HUES64 (cell line): ENCODE measurements at regions not wholly inside any gene's neighbourhood (a gene's known extent, or its start where the extent isn't known, plus 50 kb on each side); places are given as distances from the start of the nearest gene placed in this dataset.

Experiments used
- H3K27ac ChIP-seq: 2 replicates; pipeline ENCODE4 v1.7.0; 2013; ENCODE audit warnings: low read depth, low read length, inconsistent platforms
- H3K27me3 ChIP-seq: 2 replicates; pipeline ENCODE4 v1.6.1; 2013; ENCODE audit warnings: mild to moderate bottlenecking, low read length; ENCODE audit not compliant: insufficient read depth
- H3K36me3 ChIP-seq: 2 replicates; pipeline ENCODE4 v1.6.1; 2013; ENCODE audit warnings: mild to moderate bottlenecking, low read length; ENCODE audit not compliant: insufficient read depth
- H3K4me1 ChIP-seq: 2 replicates; pipeline ENCODE4 v1.6.1; 2013; ENCODE audit warnings: mild to moderate bottlenecking, low read length, moderate library complexity; ENCODE audit not compliant: insufficient read depth
- H3K4me3 ChIP-seq: 2 replicates; pipeline ENCODE4 v1.5.1; 2013; ENCODE audit warnings: mild to moderate bottlenecking, low read length, moderate library complexity
- H3K9ac ChIP-seq: 2 replicates; pipeline ENCODE4 v1.6.1; 2013; ENCODE audit warnings: mild to moderate bottlenecking, low read depth, low read length
- H3K9me3 ChIP-seq: 2 replicates; pipeline ENCODE4 v1.6.1; 2013; ENCODE audit warnings: low read depth, low read length; ENCODE audit not compliant: insufficient read depth
- WGBS: fragments of 150-250, 120-280 bp; methylation state at CpG from one replicate; pipeline ENCODE4 v1.1.7; 2013; ENCODE audit warnings: missing lambda C conversion rate; 5-methylcytosine and 5-hydroxymethylcytosine counted together

GRCh38 chr3:21357241-21357640, 393.8 kb downstream of the ZNF385D start:
- H3K36me3 ChIP-seq: no peaks in the 10 kb centered on the region
- H3K27ac ChIP-seq: no peak overlapping the region
- H3K4me1 ChIP-seq: no peaks in the 10 kb centered on the region
- no peak overlapping the region for H3K9ac ChIP-seq
- no peak overlapping the region for H3K4me3 ChIP-seq
- peaks cover 13% of the 10 kb centered on the region; the same call in 1 of the 2 replicates for H3K9me3 ChIP-seq
- WGBS: 97% methylated on average over 2 of the region's 2 CpGs
- H3K27me3 ChIP-seq: no peaks in the 10 kb centered on the region

DNA sequence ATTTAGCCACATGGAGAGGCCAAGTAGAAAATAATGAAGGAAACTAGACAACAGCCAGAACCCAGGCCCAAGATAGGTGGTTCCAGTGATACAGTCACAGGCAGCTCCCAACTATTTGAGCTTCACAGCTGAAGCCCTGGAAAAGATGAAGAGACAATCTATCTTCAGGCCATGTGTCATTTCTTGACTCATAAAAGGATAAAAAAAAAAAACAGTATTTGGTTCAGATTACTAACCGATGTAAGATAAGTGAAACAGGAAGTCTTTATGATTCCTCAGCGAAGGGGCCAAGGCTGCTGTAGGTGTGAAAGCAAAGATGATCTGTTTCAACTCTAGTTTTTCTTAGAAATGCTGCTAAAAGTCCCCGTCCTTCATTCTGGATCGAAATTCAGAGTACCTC, 394.6 kb downstream of the ZNF385D start:
- peaks cover 10% of the 10 kb centered on the region; the same call in 1 of the 2 replicates for H3K9me3 ChIP-seq
- no peaks in the 10 kb centered on the region for H3K36me3 ChIP-seq
- H3K4me3 ChIP-seq: no peak overlapping the region
- no peaks in the 10 kb centered on the region for H3K4me1 ChIP-seq
- over 99% methylated on average over 3 of the region's 4 CpGs for WGBS
- no peak overlapping the region for H3K9ac ChIP-seq
- H3K27me3 ChIP-seq: no peaks in the 10 kb centered on the region
- no peak overlapping the region for H3K27ac ChIP-seq

DNA sequence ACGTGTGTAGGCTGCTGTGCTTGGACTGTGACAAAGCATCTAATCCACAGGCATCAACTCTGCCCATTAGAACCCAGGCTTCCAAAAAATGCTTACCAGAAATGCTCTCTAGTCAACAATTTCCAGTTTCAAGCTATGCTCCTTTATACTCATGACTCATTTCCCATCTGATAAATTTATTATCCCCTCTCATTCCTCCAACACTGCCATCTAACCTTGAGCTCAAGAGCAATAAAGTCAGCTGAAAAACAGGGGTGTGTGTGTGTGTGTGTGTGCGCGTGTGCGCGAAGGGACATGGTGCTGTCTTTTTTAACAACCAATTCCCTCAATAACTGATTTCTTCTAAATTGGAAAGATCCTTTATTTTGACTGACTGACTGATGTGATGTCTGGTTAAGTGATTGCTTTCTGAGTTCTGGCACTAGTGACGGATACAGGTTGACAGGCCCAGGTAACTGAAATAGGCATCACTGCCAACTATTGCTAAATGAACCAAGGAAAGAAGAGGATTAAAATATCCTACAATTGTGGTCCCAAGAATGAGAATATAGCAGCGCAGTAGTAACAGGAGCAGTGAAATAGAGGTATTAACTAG, 405.5 kb downstream of the ZNF385D start:
- Histone ChIP-seq H3K36me3 (no peaks in the 10 kb centered on the region), H3K9ac (no peak overlapping the region), H3K4me1 (no peaks in the 10 kb centered on the region), H3K27me3 (no peaks in the 10 kb centered on the region), H3K9me3 (0 out of 2 replicates have a peak, but pooled peaks cover 2% of the 10 kb centered on the region), H3K4me3 (no peak overlapping the region), H3K27ac (no peak overlapping the region)
- WGBS: 87% methylated on average over 2 of the region's 7 CpGs

DNA sequence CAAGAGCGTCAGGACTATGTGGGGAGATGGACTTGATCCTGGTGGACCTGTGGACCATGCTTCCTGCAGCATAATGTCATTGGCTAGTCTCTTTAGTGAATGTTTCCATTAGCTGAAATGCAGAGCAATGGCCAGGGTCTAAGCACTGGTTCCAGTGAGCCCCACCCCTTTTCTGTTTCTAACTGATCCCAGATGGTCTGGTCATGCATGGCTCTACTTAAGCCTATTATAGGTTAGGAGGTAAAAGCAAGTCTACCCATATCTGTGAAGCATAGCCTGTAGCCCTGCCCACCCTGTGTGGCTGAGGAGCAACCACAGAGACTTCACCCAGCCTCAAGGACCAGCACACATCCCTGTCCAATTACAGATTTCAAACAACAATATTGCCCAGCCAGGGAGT, 419.2 kb downstream of the ZNF385D start:
- Histone ChIP-seq H3K9ac (no peak overlapping the region), H3K27me3 (no peaks in the 10 kb centered on the region), H3K4me3 (no peak overlapping the region), H3K9me3 (no peaks in the 10 kb centered on the region), H3K27ac (no peak overlapping the region), H3K36me3 (no peaks in the 10 kb centered on the region), H3K4me1 (no peaks in the 10 kb centered on the region)
- WGBS: 89% methylated on average over 1 of the region's 1 CpG

DNA sequence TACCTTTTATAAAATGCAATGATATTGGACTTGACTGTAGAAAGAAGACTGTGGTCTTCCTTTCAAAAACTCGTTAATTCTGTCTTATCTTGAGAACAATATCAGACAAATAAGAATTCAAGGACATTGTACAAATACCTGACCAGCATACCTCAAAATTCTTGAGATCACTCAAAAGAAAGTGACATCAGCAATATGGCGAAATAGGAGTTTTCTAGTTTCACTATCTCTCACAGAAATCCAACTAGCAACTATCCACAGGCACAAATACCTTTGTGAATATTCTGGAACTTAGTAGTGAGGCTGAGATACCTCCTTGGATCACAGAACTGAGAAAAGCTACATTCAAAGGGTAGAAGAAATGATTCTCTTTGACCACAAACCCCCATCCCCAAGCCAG, 419.7 kb downstream of the ZNF385D start:
- Histone ChIP-seq H3K9me3 (no peaks in the 10 kb centered on the region), H3K4me3 (no peak overlapping the region), H3K27ac (no peak overlapping the region), H3K36me3 (no peaks in the 10 kb centered on the region), H3K9ac (no peak overlapping the region), H3K4me1 (no peaks in the 10 kb centered on the region), H3K27me3 (no peaks in the 10 kb centered on the region)
- 72% methylated on average over 2 of the region's 2 CpGs for WGBS

- WGBS: 95% methylated on average over 2 of the region's 2 CpGs
- H3K36me3 ChIP-seq: no peaks in the 10 kb centered on the region
- no peak overlapping the region for H3K27ac ChIP-seq
- H3K4me1 ChIP-seq: no peaks in the 10 kb centered on the region
- H3K9me3 ChIP-seq: no peaks in the 10 kb centered on the region
- no peak overlapping the region for H3K9ac ChIP-seq
- no peak overlapping the region for H3K4me3 ChIP-seq
- H3K27me3 ChIP-seq: no peaks in the 10 kb centered on the region
Measured at GRCh38 chr3:21330293-21330692, 420.7 kb downstream of the ZNF385D start.

- H3K9me3 ChIP-seq: no peaks in the 10 kb centered on the region
- no peaks in the 10 kb centered on the region for H3K4me1 ChIP-seq
- 93% methylated on average over 9 of the region's 11 CpGs for WGBS
- H3K27me3 ChIP-seq: no peaks in the 10 kb centered on the region
- no peak overlapping the region for H3K27ac ChIP-seq
- no peaks in the 10 kb centered on the region for H3K36me3 ChIP-seq
- no peak overlapping the region for H3K4me3 ChIP-seq
- H3K9ac ChIP-seq: no peak overlapping the region
Measured at GRCh38 chr3:21328711-21329390, 422.2 kb downstream of the ZNF385D start.

DNA sequence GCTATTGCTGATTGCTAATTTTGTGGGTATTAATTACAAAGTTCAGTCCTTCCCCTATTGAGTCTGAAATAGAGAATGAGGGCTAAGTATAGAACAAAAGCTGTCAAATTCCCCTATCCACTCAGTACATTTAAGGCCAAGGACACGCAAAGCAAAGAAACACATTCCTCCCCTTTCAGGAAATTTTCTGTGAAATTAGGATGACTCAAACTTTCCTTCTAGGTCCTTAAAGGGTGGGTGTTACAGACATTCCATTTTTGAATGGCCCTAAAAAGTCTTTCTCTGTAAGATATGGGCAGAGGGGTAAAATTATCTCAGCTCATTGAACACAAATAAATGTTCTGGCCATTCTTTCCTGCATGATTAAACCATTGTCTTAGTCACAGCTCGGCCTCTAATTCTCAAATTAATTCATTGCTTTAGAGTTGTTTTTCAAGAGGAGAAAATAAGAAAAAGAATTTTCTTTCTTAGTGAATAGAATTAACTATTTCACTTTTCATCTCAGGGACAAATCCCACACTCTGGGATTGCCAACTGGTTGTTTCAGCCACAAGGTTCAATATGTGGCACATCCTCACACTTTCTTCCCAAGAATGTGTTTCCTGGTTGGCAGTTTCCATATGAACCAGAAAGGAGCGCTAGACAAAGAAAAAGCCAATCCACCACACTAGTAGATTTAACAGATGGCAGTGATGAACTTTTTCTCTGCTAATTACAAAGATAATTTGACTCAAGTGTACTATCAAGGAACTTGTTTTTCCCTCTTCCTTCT, 424.1 kb downstream of the ZNF385D start:
- WGBS: 92% methylated on average over 2 of the region's 3 CpGs
- H3K27me3 ChIP-seq: no peaks in the 10 kb centered on the region
- H3K27ac ChIP-seq: no peak overlapping the region
- no peaks in the 10 kb centered on the region for H3K9me3 ChIP-seq
- no peak overlapping the region for H3K9ac ChIP-seq
- no peaks in the 10 kb centered on the region for H3K4me1 ChIP-seq
- no peaks in the 10 kb centered on the region for H3K36me3 ChIP-seq
- no peak overlapping the region for H3K4me3 ChIP-seq

DNA sequence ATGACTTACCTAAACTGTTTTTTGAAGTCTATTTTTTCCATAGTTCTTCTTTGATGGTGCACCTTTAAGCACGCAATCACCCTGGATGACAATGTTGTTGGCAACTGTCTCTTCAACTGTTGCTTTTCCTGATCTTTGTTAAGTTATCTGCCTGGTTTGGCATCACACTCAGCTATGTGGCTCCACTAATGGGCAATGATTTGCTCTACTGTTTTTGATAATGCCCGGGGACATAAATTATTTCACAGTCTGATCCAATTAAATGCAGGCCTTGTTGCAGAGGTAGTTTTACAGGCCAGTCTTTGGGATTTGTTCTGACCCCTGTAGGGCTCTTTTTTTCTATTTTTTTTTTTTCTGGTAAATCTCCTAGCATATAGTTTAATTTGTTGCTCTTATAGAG, 436.3 kb downstream of the ZNF385D start:
- Histone ChIP-seq H3K27ac (no peak overlapping the region), H3K4me3 (no peak overlapping the region), H3K36me3 (no peaks in the 10 kb centered on the region), H3K9ac (no peak overlapping the region), H3K9me3 (no peaks in the 10 kb centered on the region), H3K4me1 (no peaks in the 10 kb centered on the region), H3K27me3 (no peaks in the 10 kb centered on the region)
- 75% methylated on average over 2 of the region's 2 CpGs for WGBS

- Histone ChIP-seq H3K9ac (no peak overlapping the region), H3K9me3 (no peaks in the 10 kb centered on the region), H3K36me3 (no peaks in the 10 kb centered on the region), H3K4me3 (no peak overlapping the region), H3K27ac (no peak overlapping the region), H3K27me3 (no peaks in the 10 kb centered on the region), H3K4me1 (no peaks in the 10 kb centered on the region)
- WGBS: 91% methylated on average over 1 of the region's 1 CpG
Measured at GRCh38 chr3:21310891-21311290, 440.1 kb downstream of the ZNF385D start.

DNA sequence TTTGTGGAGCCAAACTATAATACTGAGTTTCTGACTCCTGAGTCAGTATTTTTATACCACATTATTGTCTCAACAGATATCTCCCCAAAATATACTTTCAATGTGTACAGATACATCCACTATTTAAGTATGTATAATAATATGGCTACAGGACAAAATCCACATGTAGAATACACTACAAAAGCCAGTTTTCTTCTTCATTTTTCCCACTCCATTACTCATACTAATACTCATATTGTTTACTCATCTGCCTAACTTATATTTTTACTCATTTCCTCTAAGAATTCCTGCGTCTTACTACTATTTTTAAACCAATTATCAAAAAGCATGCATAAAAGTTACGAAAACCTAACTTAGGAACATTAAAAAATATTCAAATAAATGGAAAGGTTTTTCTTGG, 440.8 kb downstream of the ZNF385D start:
- Histone ChIP-seq H3K4me3 (no peak overlapping the region), H3K27ac (no peak overlapping the region), H3K36me3 (no peaks in the 10 kb centered on the region), H3K9me3 (no peaks in the 10 kb centered on the region), H3K4me1 (no peaks in the 10 kb centered on the region), H3K27me3 (no peaks in the 10 kb centered on the region), H3K9ac (no peak overlapping the region)
- WGBS: 96% methylated on average over 2 of the region's 2 CpGs
